Panc1 (cell line): ENCODE measurements at regions not wholly inside any gene's neighbourhood (a gene's known extent, or its start where the extent isn't known, plus 50 kb on each side); places are given as distances from the start of the nearest gene placed in this dataset.

Experiments used
- ATAC-seq: fragments of 200-7000 bp; cut with Tn5 transposase; 2 replicates; pipeline ENCODE4 v1.9.1; 2020; ENCODE audit warnings: mild to moderate bottlenecking, moderate library complexity
- BruUV-seq: library from RNA; stranded (reverse); fragments of 400-500 nt; replicated peaks from 2 replicates; lab custom pipeline; 2021; lab: Mats Ljungman, UMichigan
- CTCF ChIA-PET: fragments of 300-600 bp; sonication (Branson Sonifier 250); formaldehyde crosslinking; loops from one replicate; lab custom pipeline; 2022; ENCODE audit warnings: antibody characterized with exemption; lab: Charles Lee
- POLR2A ChIA-PET: fragments of 300-600 bp; sonication (Branson Sonifier 250); formaldehyde crosslinking; loops from one replicate; lab custom pipeline; 2022; ENCODE audit warnings: antibody characterized with exemption; lab: Charles Lee
- DNase-seq: peaks from one replicate; pipeline ENCODE4 v3.0.0-alpha.2; 2010; ENCODE audit warnings: low read depth, low spot score
- H3K27ac ChIP-seq: 2 replicates; pipeline ENCODE4 v1.5.1; 2011; ENCODE audit warnings: mild to moderate bottlenecking, low read length, inconsistent platforms
- H3K27me3 ChIP-seq: fragments of 200-500 bp; sonication (Bioruptor generic); 2 replicates; pipeline ENCODE4 v1.6.0; 2014; ENCODE audit warnings: low read length, inconsistent platforms; ENCODE audit not compliant: control insufficient read depth, insufficient read depth
- H3K36me3 ChIP-seq: fragments of 200-500 bp; sonication (Bioruptor generic); 2 replicates; pipeline ENCODE4 v1.5.1; 2014; ENCODE audit warnings: inconsistent platforms, mild to moderate bottlenecking, low read length, moderate library complexity; ENCODE audit not compliant: control insufficient read depth, insufficient read depth
- H3K4me1 ChIP-seq: 2 replicates; pipeline ENCODE4 v1.5.1; 2011; ENCODE audit warnings: inconsistent platforms, mild to moderate bottlenecking, low read length, moderate library complexity; ENCODE audit not compliant: control insufficient read depth, insufficient read depth
- H3K4me3 ChIP-seq, 2 experiments: 2 replicates each; pipeline ENCODE4 v1.5.1; 2011 to 2012; ENCODE audit warnings: low read depth in 2 of 2, low read length in 2 of 2, mild to moderate bottlenecking in 2 of 2, inconsistent platforms in 1 of 2, moderate library complexity in 1 of 2
- H3K9me3 ChIP-seq: fragments of 200-500 bp; sonication (Bioruptor generic); 2 replicates; pipeline ENCODE4 v1.5.1; 2014; ENCODE audit warnings: low read depth, mild to moderate bottlenecking, inconsistent platforms, low read length, moderate library complexity; ENCODE audit not compliant: control insufficient read depth, insufficient read depth
- POLR2AphosphoS5 ChIP-seq: IDR thresholded peaks from 2 replicates; pipeline ENCODE4 v1.6.1; 2012; ENCODE audit warnings: mild to moderate bottlenecking, low read depth, low read length, moderate library complexity
- SIN3A ChIP-seq: IDR thresholded peaks from 2 replicates; pipeline ENCODE4 v1.6.1; 2012; ENCODE audit warnings: low read depth, mild to moderate bottlenecking, low read length, moderate library complexity, borderline replicate concordance; ENCODE audit not compliant: insufficient read depth
- TCF7L2 ChIP-seq: IDR thresholded peaks from 2 replicates; pipeline ENCODE4 v1.6.1; 2011; ENCODE audit warnings: mild to moderate bottlenecking, low read depth, low read length, inconsistent platforms
- in situ Hi-C: cut with HindIII; loops from 2 replicates; pipeline ENCODE4 v1.10.0; 2016; ENCODE audit warnings: low sequenced_read_pairs, low pct_unique_long_range_greater_than_20kb
- intact Hi-C: fragments of 100-400 bp; cut with micrococcal nuclease; formaldehyde crosslinking; loops from one replicate; pipeline ENCODE4 v1.10.0; 2022; ENCODE audit not compliant: unreplicated experiment
- TF ChIP-seq, protein P1 (sequence below): fragments of 450-650 bp; IDR thresholded peaks from 2 replicates; pipeline ENCODE4 v1.5.1; 2017; ENCODE audit warnings: mild to moderate bottlenecking
- TF ChIP-seq, protein P2 (sequence below), 2 experiments: IDR thresholded peaks; 2 replicates each; pipeline ENCODE4 v1.6.1; 2011 to 2012; ENCODE audit warnings: low read depth in 2 of 2, control low read depth in 1 of 2, low read length in 1 of 2, mild to moderate bottlenecking in 1 of 2, moderate library complexity in 1 of 2; ENCODE audit not compliant: insufficient read depth in 1 of 2

DNA sequence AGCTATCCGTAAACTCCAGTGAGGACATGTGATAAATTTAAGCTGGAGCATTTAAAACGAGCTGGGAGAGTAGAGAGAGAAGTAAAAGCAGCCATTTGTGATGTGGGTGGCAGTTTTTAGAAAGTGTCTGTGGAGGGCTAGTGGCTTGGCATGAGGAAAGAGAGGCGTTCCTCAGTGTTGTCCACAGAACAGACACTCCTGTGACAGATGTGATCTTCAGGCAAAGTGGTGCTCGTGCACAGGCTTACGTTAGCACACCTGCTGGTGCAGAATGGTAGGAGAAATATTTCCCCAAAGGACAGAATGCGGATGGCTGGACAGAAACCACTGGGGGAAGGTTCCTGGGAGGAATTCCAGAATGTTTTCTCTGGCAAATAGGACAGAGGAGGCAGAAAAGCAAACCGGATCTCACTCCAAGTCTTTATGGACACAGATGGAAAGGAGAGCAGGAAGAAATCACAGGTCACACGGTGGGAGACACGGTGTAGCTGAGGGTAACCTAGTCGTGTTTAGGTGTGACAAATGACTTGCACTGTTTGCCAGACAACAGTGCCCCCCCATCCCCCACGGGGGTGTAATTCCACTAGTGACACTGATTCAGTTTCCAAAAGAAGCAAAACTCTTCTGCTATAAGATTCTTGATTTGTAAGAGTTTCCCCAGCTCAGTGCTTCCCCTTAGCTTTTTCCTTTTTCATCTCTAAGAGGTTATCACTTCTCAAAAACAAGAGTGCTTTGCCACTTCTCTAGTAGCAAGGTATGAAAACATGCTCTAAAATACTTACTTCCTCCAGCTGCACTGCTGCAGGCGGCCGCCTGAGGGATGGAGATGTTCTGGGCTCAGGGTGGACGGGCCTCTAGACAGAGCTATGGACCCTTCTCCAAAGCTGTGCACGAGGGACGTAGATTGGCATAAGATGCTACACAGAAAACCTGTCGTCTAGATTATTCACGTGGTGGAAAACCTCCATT lies 293.2 kb downstream of the QKI start:
- BruUV-seq = no TSS peak
- Histone ChIP-seq H3K9me3 (no peaks in the 10 kb centered on the region), H3K27ac (no peak overlapping the region), H3K27me3 (peaks cover 2% of the 10 kb centered on the region; the same call in 1 of the 2 replicates), H3K36me3 (no peaks in the 10 kb centered on the region), H3K4me1 (no peaks in the 10 kb centered on the region), H3K4me3 (no peak overlapping the region)
- ChIA-PET CTCF (no interaction called here), POLR2A (no interaction called here)
- intact Hi-C loops = no loop called here
- no peak for ATAC-seq
- no peak for DNase-seq
- in situ Hi-C loops = no loop called here
- TF ChIP-seq, protein P1, sequence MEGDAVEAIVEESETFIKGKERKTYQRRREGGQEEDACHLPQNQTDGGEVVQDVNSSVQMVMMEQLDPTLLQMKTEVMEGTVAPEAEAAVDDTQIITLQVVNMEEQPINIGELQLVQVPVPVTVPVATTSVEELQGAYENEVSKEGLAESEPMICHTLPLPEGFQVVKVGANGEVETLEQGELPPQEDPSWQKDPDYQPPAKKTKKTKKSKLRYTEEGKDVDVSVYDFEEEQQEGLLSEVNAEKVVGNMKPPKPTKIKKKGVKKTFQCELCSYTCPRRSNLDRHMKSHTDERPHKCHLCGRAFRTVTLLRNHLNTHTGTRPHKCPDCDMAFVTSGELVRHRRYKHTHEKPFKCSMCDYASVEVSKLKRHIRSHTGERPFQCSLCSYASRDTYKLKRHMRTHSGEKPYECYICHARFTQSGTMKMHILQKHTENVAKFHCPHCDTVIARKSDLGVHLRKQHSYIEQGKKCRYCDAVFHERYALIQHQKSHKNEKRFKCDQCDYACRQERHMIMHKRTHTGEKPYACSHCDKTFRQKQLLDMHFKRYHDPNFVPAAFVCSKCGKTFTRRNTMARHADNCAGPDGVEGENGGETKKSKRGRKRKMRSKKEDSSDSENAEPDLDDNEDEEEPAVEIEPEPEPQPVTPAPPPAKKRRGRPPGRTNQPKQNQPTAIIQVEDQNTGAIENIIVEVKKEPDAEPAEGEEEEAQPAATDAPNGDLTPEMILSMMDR = no peak
- TF ChIP-seq TCF7L2 (no peak), POLR2AphosphoS5 (no peak), SIN3A (no peak)
- TF ChIP-seq, protein P2, sequence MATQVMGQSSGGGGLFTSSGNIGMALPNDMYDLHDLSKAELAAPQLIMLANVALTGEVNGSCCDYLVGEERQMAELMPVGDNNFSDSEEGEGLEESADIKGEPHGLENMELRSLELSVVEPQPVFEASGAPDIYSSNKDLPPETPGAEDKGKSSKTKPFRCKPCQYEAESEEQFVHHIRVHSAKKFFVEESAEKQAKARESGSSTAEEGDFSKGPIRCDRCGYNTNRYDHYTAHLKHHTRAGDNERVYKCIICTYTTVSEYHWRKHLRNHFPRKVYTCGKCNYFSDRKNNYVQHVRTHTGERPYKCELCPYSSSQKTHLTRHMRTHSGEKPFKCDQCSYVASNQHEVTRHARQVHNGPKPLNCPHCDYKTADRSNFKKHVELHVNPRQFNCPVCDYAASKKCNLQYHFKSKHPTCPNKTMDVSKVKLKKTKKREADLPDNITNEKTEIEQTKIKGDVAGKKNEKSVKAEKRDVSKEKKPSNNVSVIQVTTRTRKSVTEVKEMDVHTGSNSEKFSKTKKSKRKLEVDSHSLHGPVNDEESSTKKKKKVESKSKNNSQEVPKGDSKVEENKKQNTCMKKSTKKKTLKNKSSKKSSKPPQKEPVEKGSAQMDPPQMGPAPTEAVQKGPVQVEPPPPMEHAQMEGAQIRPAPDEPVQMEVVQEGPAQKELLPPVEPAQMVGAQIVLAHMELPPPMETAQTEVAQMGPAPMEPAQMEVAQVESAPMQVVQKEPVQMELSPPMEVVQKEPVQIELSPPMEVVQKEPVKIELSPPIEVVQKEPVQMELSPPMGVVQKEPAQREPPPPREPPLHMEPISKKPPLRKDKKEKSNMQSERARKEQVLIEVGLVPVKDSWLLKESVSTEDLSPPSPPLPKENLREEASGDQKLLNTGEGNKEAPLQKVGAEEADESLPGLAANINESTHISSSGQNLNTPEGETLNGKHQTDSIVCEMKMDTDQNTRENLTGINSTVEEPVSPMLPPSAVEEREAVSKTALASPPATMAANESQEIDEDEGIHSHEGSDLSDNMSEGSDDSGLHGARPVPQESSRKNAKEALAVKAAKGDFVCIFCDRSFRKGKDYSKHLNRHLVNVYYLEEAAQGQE (IDR thresholded peaks at IDR 0.05; ENCODE audit: insufficient read depth in 1 of 2, low read depth in 2 of 2, low read length in 1 of 2) = no peak

DNA sequence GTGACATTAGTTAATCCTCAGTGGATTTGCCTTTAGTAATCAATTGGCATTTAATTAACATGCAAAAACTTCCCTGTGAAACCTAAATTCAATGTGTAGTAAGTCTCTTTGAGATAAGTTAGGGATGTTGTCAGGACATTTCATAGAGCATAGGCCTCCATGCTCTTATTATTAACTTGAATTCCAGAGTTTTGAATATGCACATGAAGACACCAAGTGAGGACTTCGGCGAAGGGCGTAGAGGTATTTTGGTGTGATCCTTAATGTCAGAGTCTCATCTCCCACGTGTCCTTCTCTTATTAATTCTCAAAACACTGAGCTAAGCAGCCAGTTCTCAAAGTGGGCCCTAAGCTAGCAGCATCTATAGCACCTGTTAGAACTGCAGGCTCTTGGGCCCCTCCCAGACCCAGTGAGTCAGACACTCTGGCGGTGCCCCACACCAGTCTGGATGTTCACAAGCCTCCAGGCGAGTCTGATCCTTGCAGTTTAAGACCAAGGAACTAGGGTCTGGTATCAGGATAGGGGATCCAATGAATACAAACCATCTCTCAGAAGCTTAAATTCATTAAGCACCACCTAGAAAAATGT lies 292.1 kb downstream of the QKI start:
- no peaks in the 10 kb centered on the region for H3K9me3 ChIP-seq
- TF ChIP-seq POLR2AphosphoS5 = no peak
- TF ChIP-seq SIN3A = no peak
- TF ChIP-seq, protein P2 (IDR thresholded peaks at IDR 0.05; ENCODE audit: insufficient read depth in 1 of 2, low read depth in 2 of 2, low read length in 1 of 2) = no peak
- no peak for TF ChIP-seq TCF7L2
- TF ChIP-seq, protein P1 = no peak
- ChIA-PET POLR2A (no interaction called here), CTCF (interaction anchor here (0.6 kb wide), 1 partner anchor 50 kb away, joined by 4 read pairs; no protein-coding TSS in a partner anchor)
- H3K36me3 ChIP-seq = no peaks in the 10 kb centered on the region
- ATAC-seq = no peak
- in situ Hi-C loops (no loop called here), intact Hi-C loops (no loop called here)
- DNase-seq = no peak
- no peak overlapping the region for H3K4me3 ChIP-seq
- no TSS peak for BruUV-seq
- no peaks in the 10 kb centered on the region for H3K4me1 ChIP-seq
- H3K27ac ChIP-seq = no peak overlapping the region
- H3K27me3 ChIP-seq = peaks cover 2% of the 10 kb centered on the region; the same call in 1 of the 2 replicates
